ENCODE measurements at regions not wholly inside any gene's neighbourhood (a gene's known extent, or its start where the extent isn't known, plus 50 kb on each side); places are given as distances from the start of the nearest gene placed in this dataset.

GRCh38 chr11:56898856-56899255 is 89.9 kb upstream of the OR5AK2 start:
- H3K4me3 ChIP-seq (ENCODE audit: low read length) = no peak overlapping the region
- no peak for DNase-seq (ENCODE audit: low read depth)
- TF ChIP-seq CTCF (conservative IDR thresholded peaks at IDR 0.05; ENCODE audit: low read depth, low read length) = no peak

DNA sequence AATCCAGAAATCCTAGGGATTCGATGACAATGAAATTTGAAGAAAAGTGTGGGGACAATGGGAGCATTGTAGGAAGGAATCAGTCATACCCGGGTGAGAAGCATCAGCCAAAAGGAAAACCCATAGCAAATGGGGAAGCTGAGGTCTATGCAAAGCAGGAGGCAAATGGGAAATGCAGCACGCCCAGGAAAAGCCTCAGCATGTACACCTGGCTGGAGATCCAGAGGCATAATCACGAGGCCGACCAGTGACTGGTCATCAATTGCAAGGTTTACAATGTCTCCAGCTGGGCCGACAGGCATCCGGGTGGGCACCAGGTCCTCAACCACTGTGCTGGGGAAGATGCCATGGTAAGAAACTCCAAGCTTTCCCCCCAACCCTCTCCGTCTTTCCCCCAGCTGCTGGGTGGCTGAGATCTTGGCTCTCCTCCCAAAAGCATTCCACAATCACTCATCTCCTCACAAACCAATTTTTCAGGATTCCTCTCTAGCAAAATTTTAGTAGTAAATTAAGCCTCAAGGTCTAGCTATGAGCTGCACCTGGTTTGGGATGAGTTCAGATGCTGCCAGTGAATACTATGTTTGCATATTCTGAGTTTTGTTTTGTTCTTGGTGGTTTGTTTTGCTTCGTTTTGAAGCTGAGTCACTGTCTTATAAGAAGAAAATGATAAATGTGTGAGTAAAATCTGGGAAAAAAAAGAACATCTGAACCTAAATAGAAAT is 98.0 kb upstream of the OR5AK2 start:
- H3K4me3 ChIP-seq (ENCODE audit: low read length) = no peak overlapping the region
- TF ChIP-seq CTCF (conservative IDR thresholded peaks at IDR 0.05; ENCODE audit: low read depth, low read length) = no peak
- DNase-seq (ENCODE audit: low read depth) = no peak

DNA sequence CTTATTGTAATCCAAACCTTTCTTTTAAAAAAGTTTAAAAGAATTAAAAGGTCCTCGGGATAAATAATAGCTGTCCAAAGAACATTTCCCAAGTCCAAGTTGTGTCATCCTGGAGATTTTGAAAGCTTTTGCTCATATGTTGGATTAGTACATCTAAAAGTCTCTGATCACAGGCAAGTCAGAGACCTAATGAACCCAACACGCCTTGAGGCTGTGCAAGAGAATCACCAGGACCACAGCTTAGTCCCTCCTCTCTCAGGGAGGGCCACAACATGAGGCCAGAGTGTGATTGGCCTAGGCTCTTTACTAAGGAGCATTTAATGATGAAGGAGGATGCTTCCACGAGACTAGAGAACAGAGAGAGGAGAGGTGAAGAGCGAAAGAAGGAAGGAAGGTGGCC is 98.7 kb upstream of the OR5AK2 start:
- H3K4me3 ChIP-seq (ENCODE audit: low read length) = no peak overlapping the region
- DNase-seq (ENCODE audit: low read depth) = no peak
- no peak for TF ChIP-seq CTCF (conservative IDR thresholded peaks at IDR 0.05; ENCODE audit: low read depth, low read length)

DNA sequence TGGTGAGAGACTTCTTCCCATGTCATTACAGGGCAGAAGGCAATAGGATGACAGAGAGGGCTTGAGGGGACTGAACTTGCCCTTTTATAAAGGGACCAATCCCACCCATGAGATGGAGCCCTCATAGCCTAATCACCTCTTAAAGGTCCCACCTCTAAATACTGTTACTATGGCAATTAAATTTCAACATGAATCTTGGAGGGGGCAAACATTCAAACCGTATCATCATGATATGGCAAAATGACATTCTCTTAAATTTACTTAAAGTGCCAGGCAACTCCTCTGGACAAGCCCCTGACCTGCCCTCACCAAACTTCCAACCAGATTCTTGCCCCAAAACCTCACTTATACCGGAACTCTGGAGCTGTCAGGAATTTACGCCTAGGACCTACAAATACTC is 100.8 kb upstream of the OR5AK2 start:
- no peak overlapping the region for H3K4me3 ChIP-seq (ENCODE audit: low read length)
- TF ChIP-seq CTCF (conservative IDR thresholded peaks at IDR 0.05; ENCODE audit: low read depth, low read length) = no peak
- no peak for DNase-seq (ENCODE audit: low read depth)

DNA sequence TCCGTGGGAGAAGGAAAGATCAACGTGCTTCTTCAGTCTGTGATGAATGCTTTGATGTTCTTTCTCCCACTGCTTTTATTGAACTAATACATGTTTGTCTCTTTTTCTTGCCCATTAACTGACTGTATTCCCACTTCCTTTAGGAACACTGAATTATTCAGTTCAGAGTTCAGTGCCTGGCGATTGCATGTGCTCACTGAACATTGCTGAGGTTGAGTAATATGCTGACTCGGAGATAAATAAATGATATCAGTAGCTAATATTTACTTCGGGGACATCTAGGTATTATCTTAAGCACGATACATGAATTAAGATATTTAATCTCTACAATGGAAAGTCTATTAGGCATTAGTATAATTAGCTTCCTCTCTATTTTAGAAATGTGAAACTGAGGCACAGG is 102.3 kb upstream of the OR5AK2 start:
- no peak for TF ChIP-seq CTCF (conservative IDR thresholded peaks at IDR 0.05; ENCODE audit: low read depth, low read length)
- DNase-seq (ENCODE audit: low read depth) = no peak
- no peak overlapping the region for H3K4me3 ChIP-seq (ENCODE audit: low read length)

DNA sequence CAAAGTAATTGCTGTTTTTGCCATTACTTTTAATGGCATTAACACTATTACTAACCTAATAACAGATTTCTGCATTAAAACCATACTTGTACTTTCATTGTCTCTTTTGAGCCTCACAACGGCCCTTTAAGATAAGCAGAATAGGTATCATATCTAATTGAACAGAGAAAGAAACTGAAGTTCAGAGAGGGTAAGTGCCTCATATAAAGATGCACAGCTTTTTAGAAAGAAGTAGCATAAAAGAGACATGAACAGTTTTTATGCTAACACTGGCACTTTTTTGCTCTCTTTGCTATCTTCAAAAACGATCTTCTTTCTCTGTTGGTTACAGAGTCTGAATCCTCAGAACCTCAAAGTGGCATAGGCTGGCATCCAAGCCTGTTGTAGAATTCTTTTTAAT is 102.9 kb upstream of the OR5AK2 start:
- no peak overlapping the region for H3K4me3 ChIP-seq (ENCODE audit: low read length)
- no peak for TF ChIP-seq CTCF (conservative IDR thresholded peaks at IDR 0.05; ENCODE audit: low read depth, low read length)
- no peak for DNase-seq (ENCODE audit: low read depth)

DNA sequence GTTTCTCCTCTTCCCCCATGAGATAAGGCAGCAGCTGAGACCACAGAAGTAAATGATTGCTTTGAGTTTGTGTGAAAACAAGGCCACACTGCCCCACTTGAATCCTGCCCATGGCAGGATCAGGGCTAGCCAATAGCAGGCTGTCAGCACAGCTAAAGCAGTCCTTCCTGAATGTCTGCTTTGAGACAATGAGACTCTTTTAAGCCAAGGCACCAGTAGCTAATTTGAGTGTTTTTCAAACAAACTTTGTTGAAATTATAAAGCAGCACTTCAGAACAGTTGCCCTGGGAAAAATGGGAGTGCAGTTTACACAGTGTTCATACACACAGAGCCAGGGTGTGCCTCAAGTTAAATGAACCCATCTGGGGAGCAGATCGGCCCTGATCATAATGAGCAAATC is 103.5 kb upstream of the OR5AK2 start:
- H3K4me3 ChIP-seq (ENCODE audit: low read length) = no peak overlapping the region
- no peak for TF ChIP-seq CTCF (conservative IDR thresholded peaks at IDR 0.05; ENCODE audit: low read depth, low read length)
- DNase-seq (ENCODE audit: low read depth) = no peak
